ENCODE measurements at regions not wholly inside any gene's neighbourhood (a gene's known extent, or its start where the extent isn't known, plus 50 kb on each side); places are given as distances from the start of the nearest gene placed in this dataset.

GRCh38 chr18:57916684-57917083 lies 113.6 kb upstream of the ATP8B1 start:
- TF ChIP-seq CTCF (IDR thresholded peaks at IDR 0.05) (no peak), POLR2AphosphoS5 (IDR thresholded peaks at IDR 0.05; ENCODE audit: low read depth, low read length) (no peak), REST (IDR thresholded peaks at IDR 0.05; ENCODE audit: insufficient read depth in 1 of 2, low read depth in 2 of 2, low read length in 1 of 2) (no peak)

Measured in Panc1 (cell line).